Right lobe of liver (tissue), 6 donors: ENCODE measurements at regions not wholly inside any gene's neighbourhood (a gene's known extent, or its start where the extent isn't known, plus 50 kb on each side); places are given as distances from the start of the nearest gene placed in this dataset.

Experiments used
- ATAC-seq, 4 donors: fragments of 200-7000 bp; cut with Tn5 transposase; one replicate each; pipeline ENCODE4 v1.9.1; 2020; ENCODE audit warnings: mild to moderate bottlenecking in 4 of 4, moderate library complexity in 4 of 4
- DNase-seq, 3 donors: peaks; one replicate each; pipeline ENCODE4 v3.0.0-alpha.2; 2020
- H3K27ac ChIP-seq, 3 donors: fragments of 200-600 bp; one replicate each; pipeline ENCODE4 v1.8.0; 2022
- H3K27me3 ChIP-seq, 2 donors: fragments of 200-600 bp; one replicate each; pipeline ENCODE4 v1.8.0; 2022
- H3K36me3 ChIP-seq, 4 donors: fragments of 200-600 bp; sonication (generic) in 1 of 4; one replicate each; pipeline versions ENCODE4 v1.5.1 to v1.8.0; 2017 to 2022; ENCODE audit warnings: control low read depth in 1 of 4
- H3K4me1 ChIP-seq, 4 donors: fragments of 200-600 bp; sonication (generic) in 1 of 4; one replicate each; pipeline versions ENCODE4 v1.5.1 to v1.8.0; 2017 to 2022; ENCODE audit warnings: control low read depth in 1 of 4
- H3K4me3 ChIP-seq, 3 donors: fragments of 200-600 bp; one replicate each; pipeline ENCODE4 v1.8.0; 2022
- H3K9me3 ChIP-seq, 4 donors: fragments of 200-600 bp; sonication (generic) in 1 of 4; one replicate each; pipeline versions ENCODE4 v1.5.1 to v1.8.0; 2017 to 2022; ENCODE audit warnings: control low read depth in 1 of 4
- CTCF ChIP-seq, 4 donors: fragments of 200-600 bp in 3 of 4; fragments of 450-650 bp in 1 of 4; IDR thresholded peaks; one replicate each; pipeline versions ENCODE4 v1.5.1 to v1.8.0; 2016 to 2022; ENCODE audit warnings: antibody characterized with exemption in 4 of 4, mild to moderate bottlenecking in 2 of 4
- POLR2A ChIP-seq: fragments of 450-650 bp; IDR thresholded peaks from one replicate; pipeline ENCODE4 v1.6.1; 2017; ENCODE audit warnings: antibody characterized with exemption, mild to moderate bottlenecking
- WGBS: methylation state at CpG from one replicate; pipeline ENCODE4 v1.1.6; 2018; ENCODE audit warnings: low coverage, low lambda C conversion rate; ENCODE audit not compliant: insufficient coverage; ENCODE audit errors: missing lambda C conversion rate; 5-methylcytosine and 5-hydroxymethylcytosine counted together
- intact Hi-C, 2 donors: fragments of 100-400 bp; cut with DNase I; formaldehyde crosslinking; loops; one replicate each; pipeline versions ENCODE4 v1.11.2 to v1.14.1; 2022
- donor health status: DM: no; HTN: yes; CAD: no.
- donor health status: DM: no; HTN: no; CAD: no.
- donor health status: DM: no; HTN: no; CAD: no.
- donor health status: DM: no; HTN: yes; CAD: no.
- donor health status: DM: no; HTN: yes; CAD: no.

DNA sequence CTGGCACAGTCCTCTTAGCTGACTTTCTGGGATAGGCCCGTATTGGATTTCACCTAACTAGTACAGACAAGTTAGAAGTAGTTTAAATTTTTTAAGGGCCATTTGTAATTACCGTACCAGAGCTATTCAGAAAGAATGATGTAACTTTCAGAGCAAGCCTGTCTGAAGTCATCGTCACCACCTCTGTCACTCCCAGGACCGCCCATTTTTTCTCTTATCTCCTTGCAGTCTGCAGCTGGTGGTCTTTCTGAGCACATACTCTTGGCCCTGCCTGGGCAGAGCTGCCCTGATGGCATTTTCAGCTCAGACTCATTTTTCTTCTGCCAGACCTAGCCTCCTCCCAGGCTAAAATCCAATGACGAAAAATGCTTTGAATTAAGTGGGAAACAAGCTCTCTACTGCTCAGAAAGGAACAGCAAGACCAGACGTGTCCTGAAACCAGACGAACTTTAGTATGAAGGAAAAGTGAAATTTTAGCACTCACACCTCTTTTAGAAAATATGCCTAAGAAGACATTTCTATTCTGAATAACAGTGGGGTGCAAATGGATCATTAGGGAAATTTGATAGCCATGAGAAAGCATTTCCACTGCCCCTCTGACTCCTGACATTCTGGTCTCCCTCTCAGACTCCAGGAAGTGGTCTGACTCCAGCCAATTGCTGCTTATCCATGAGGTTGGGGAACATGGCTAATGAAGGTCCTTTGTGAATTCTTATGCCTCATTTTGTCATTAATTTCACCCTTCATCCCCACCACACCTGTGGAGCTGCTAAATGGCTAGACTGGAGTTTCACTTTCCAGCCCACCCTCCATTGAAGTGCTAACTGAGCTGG lies 162.4 kb upstream of the GYPA start:
- DNase-seq, result no peak
- intact Hi-C loops, result no loop called here
- Histone ChIP-seq H3K27me3 (no peaks in the 10 kb centered on the region), H3K36me3 (no peaks in the 10 kb centered on the region), H3K27ac (no peak overlapping the region), H3K4me1 (no peaks in the 10 kb centered on the region), H3K4me3 (no peak overlapping the region), H3K9me3 (no peaks in the 10 kb centered on the region)
- 48% methylated on average over 7 of the region's 7 CpGs for whole genome bisulfite sequencing
- ATAC-seq, result no peak
- TF ChIP-seq POLR2A (no peak), CTCF (IDR thresholded peaks at IDR 0.05) (no peak)

GRCh38 chr4:144304025-144304424 lies 163.5 kb upstream of the GYPA start:
- no peak overlapping the region for H3K4me3 ChIP-seq
- H3K4me1 ChIP-seq, result no peaks in the 10 kb centered on the region
- H3K27ac ChIP-seq, result no peak overlapping the region
- DNase-seq (no peak), ATAC-seq (no peak)
- 45% methylated on average over 2 of the region's 2 CpGs for whole genome bisulfite sequencing
- no peaks in the 10 kb centered on the region for H3K36me3 ChIP-seq
- no peaks in the 10 kb centered on the region for H3K27me3 ChIP-seq
- TF ChIP-seq POLR2A (no peak), CTCF (IDR thresholded peaks at IDR 0.05) (no peak)
- intact Hi-C loops, result no loop called here
- H3K9me3 ChIP-seq, result no peaks in the 10 kb centered on the region

- WGBS, result 40% methylated on average over 4 of the region's 4 CpGs
- intact Hi-C loops, result no loop called here
- no peaks in the 10 kb centered on the region for H3K27me3 ChIP-seq
- no peak for TF ChIP-seq CTCF (IDR thresholded peaks at IDR 0.05)
- no peak for TF ChIP-seq POLR2A
- H3K4me3 ChIP-seq, result no peak overlapping the region
- ATAC-seq, result no peak
- H3K36me3 ChIP-seq, result no peaks in the 10 kb centered on the region
- no peaks in the 10 kb centered on the region for H3K4me1 ChIP-seq
- no peak overlapping the region for H3K27ac ChIP-seq
- DNase-seq, result no peak
- no peaks in the 10 kb centered on the region for H3K9me3 ChIP-seq
These were observed 170.0 kb upstream of the GYPA start for GRCh38 chr4:144310535-144310934.

DNA sequence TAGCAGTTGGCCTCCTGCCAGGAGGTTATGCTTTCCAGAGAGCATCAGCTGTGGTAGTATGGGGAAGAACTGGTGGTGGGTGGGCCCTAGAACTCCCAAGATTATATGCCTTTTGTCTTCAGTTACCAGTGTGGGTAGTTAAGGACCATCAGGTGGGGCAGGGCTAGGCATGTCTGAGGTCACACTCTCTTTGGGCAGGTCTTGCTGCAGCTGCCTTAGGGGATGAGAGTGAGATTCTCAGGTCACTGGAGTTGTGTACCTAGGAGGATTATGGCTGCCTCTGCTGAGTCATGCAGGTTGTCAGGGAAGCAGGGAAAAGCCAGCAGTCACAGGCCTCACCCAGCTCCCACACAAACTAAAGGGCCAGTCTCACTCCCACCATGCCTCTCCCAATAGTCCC lies 172.9 kb upstream of the GYPA start:
- H3K27me3 ChIP-seq, result no peaks in the 10 kb centered on the region
- no peak for DNase-seq
- TF ChIP-seq CTCF (IDR thresholded peaks at IDR 0.05) (no peak), POLR2A (no peak)
- no peak for ATAC-seq
- H3K4me3 ChIP-seq, result no peak overlapping the region
- intact Hi-C loops, result no loop called here
- no peaks in the 10 kb centered on the region for H3K4me1 ChIP-seq
- H3K9me3 ChIP-seq, result no peaks in the 10 kb centered on the region
- no peak overlapping the region for H3K27ac ChIP-seq
- H3K36me3 ChIP-seq, result no peaks in the 10 kb centered on the region

- Histone ChIP-seq H3K9me3 (no peaks in the 10 kb centered on the region), H3K27me3 (no peaks in the 10 kb centered on the region), H3K27ac (no peak overlapping the region), H3K4me1 (no peaks in the 10 kb centered on the region), H3K36me3 (no peaks in the 10 kb centered on the region), H3K4me3 (no peak overlapping the region)
- no peak for TF ChIP-seq CTCF (IDR thresholded peaks at IDR 0.05)
- no peak for TF ChIP-seq POLR2A
- ATAC-seq (no peak), DNase-seq (no peak)
- intact Hi-C loops, result no loop called here
- WGBS, result 13% methylated on average over 1 of the region's 1 CpG
These were observed 176.4 kb upstream of the GYPA start for GRCh38 chr4:144316869-144317268.
